Upper lobe of left lung (tissue), 6 donors: ENCODE measurements at regions not wholly inside any gene's neighbourhood (a gene's known extent, or its start where the extent isn't known, plus 50 kb on each side); places are given as distances from the start of the nearest gene placed in this dataset.

ENCODE experiments used
- ATAC-seq, 2 donors: fragments of 200-7000 bp; cut with Tn5 transposase; one replicate each; pipeline ENCODE4 v1.9.1; 2022; ENCODE audit warnings: mild to moderate bottlenecking in 2 of 2, moderate library complexity in 2 of 2; ENCODE audit not compliant: low FRiP score in 2 of 2
- DNase-seq, 2 donors: peaks; one replicate each; pipeline ENCODE4 v3.0.0-alpha.2; 2019 to 2020
- H3K27ac ChIP-seq, 4 donors: fragments of 200-600 bp; sonication (generic); one replicate each; pipeline ENCODE4 v1.5.1; 2016 to 2019
- H3K27me3 ChIP-seq, 4 donors: fragments of 200-600 bp; sonication (generic); one replicate each; pipeline ENCODE4 v1.5.1; 2017 to 2019
- H3K36me3 ChIP-seq, 4 donors: fragments of 200-600 bp; sonication (generic); one replicate each; pipeline ENCODE4 v1.5.1; 2016 to 2019
- H3K4me1 ChIP-seq, 4 donors: fragments of 200-600 bp; sonication (generic); one replicate each; pipeline ENCODE4 v1.5.1; 2018 to 2019
- H3K4me3 ChIP-seq, 4 donors: fragments of 200-600 bp; sonication (generic); one replicate each; pipeline ENCODE4 v1.5.1; 2017 to 2019; ENCODE audit warnings: mild to moderate bottlenecking in 2 of 4, moderate library complexity in 1 of 4
- H3K9me3 ChIP-seq, 4 donors: fragments of 200-600 bp; sonication (generic); one replicate each; pipeline ENCODE4 v1.5.1; 2018 to 2019
- CTCF ChIP-seq, 6 experiments: fragments of 450-650 bp in 4 of 6; fragments of 200-600 bp in 2 of 6; sonication (generic) in 2 of 6; IDR thresholded peaks; one replicate each; pipeline ENCODE4 v1.5.1; 2016 to 2019; ENCODE audit warnings: antibody characterized with exemption in 6 of 6
- EP300 ChIP-seq, 4 donors: sonication (generic); formaldehyde crosslinking; IDR thresholded peaks; one replicate each; pipeline ENCODE4 v1.5.1; 2017; ENCODE audit warnings: antibody characterized with exemption in 4 of 4, control low read depth in 2 of 4
- POLR2A ChIP-seq, 4 donors: fragments of 450-650 bp; IDR thresholded peaks; one replicate each; pipeline ENCODE4 v1.5.1; 2016 to 2017; ENCODE audit warnings: antibody characterized with exemption in 4 of 4, mild to moderate bottlenecking in 2 of 4
- POLR2AphosphoS5 ChIP-seq, 2 donors: sonication (generic); formaldehyde crosslinking; IDR thresholded peaks; one replicate each; pipeline ENCODE4 v1.5.1; 2017; ENCODE audit warnings: antibody characterized with exemption in 2 of 2
- WGBS, 2 donors: methylation state at CpG; one replicate each; pipeline ENCODE4 v1.1.5; 2017 to 2018; 5-methylcytosine and 5-hydroxymethylcytosine counted together
- donor health status: DM: no; HTN: no; CAD: no; lungs with moderate emphysema.
- donor health status: DM: no; HTN: yes; CAD: no; lungs with severe emphysema.

DNA sequence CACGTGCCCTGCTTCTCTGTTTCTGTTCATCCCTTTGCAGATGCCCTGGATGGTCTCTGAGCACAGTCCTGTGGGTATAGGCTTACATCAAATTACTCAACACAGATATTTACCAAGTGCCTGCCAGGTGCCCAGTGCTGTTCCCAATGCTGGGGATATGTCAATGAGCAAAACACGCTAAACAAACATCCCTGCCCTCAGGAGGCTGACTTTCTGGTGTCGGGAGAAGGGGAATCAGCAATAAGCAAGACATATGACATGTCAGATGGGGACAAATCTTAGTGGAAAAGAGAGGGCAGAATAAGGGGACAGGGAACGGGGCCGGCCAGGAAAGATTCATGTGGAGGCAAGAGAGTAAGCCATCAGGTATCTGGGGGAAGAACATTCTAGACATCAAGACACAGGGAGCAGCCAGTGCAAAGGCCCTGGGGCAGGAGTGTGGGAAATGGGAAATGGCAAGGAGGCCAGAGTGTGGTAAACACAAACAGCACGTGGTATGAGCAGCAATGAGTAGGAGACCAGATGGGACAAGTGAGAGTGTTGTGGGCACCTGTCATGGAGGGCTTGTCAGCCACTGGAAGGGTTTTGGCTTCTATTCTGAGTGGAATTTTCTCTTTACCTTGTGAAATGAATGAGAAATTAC lies 160.2 kb upstream of the KAZN start:
- Histone ChIP-seq H3K4me3 (no peak overlapping the region), H3K36me3 (no peaks in the 10 kb centered on the region), H3K4me1 (no peaks in the 10 kb centered on the region), H3K27me3 (no peaks in the 10 kb centered on the region), H3K27ac (no peak overlapping the region), H3K9me3 (no peaks in the 10 kb centered on the region)
- no peak for TF ChIP-seq CTCF (IDR thresholded peaks at IDR 0.05)
- TF ChIP-seq POLR2AphosphoS5 (IDR thresholded peaks at IDR 0.05): no peak
- no peak for TF ChIP-seq EP300 (IDR thresholded peaks at IDR 0.05)
- TF ChIP-seq POLR2A (IDR thresholded peaks at IDR 0.05): no peak
- no peak for ATAC-seq
- DNase-seq: no peak
- WGBS, 2 donors: 78% methylated on average over 6 of the region's 6 CpGs

DNA sequence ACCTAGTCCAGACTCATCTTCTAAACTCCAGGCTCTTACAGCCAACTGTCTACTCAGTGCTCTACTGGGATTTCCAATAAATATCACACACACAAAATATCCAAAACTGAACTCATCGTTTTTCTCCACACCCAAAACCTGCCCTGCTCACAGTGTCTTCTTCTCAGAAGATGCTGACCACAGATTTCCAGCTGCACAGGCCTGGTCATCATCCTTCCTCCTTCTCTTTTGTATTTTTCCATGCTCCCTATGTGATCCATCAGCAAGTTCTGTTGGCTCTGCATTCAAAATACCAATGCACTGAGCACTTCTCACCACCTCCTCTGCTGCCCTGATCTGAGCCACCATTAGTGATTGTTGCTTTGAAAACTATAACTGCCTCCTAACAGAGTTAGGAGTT lies 159.5 kb upstream of the KAZN start:
- Histone ChIP-seq H3K36me3 (no peaks in the 10 kb centered on the region), H3K4me3 (no peak overlapping the region), H3K27ac (no peak overlapping the region), H3K4me1 (no peaks in the 10 kb centered on the region), H3K27me3 (no peaks in the 10 kb centered on the region), H3K9me3 (no peaks in the 10 kb centered on the region)
- WGBS, 2 donors: 85 to 86% methylated on average over 1 of the region's 1 CpG
- TF ChIP-seq CTCF (IDR thresholded peaks at IDR 0.05) (no peak), POLR2A (IDR thresholded peaks at IDR 0.05) (no peak), POLR2AphosphoS5 (IDR thresholded peaks at IDR 0.05) (no peak), EP300 (IDR thresholded peaks at IDR 0.05) (no peak)
- no peak for DNase-seq
- peak in 1 of 2 donors; percentile 75 for ATAC-seq

DNA sequence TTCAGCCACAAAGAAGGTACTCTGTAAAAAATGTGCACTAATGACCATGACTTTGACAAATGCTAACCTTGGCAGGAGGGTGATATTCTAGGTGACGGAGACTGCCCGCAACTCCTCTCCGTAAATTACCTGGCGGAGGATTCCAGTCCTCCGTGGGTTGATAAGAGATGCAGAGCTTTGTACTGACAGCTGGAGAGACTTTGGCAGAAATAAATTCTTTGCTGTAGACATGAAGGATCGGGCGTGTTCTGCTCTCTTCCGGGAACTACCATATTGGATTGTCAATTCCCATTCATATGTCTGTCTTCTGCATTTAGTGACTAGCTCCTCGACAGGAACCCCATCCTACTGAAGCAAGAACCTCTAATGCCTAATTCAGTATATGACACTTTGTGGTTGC lies 158.3 kb upstream of the KAZN start:
- Histone ChIP-seq H3K4me1 (no peaks in the 10 kb centered on the region), H3K27ac (no peak overlapping the region), H3K27me3 (no peaks in the 10 kb centered on the region), H3K36me3 (no peaks in the 10 kb centered on the region), H3K4me3 (no peak overlapping the region), H3K9me3 (no peaks in the 10 kb centered on the region)
- TF ChIP-seq POLR2AphosphoS5 (IDR thresholded peaks at IDR 0.05): no peak
- TF ChIP-seq POLR2A (IDR thresholded peaks at IDR 0.05): no peak
- no peak for ATAC-seq
- DNase-seq: no peak
- WGBS, 2 donors: 94 to 95% methylated on average over 9 of the region's 9 CpGs

GRCh38 chr1:14440731-14441130 lies 157.8 kb upstream of the KAZN start:
- Histone ChIP-seq H3K27ac (no peak overlapping the region), H3K36me3 (no peaks in the 10 kb centered on the region), H3K9me3 (no peaks in the 10 kb centered on the region), H3K4me1 (no peaks in the 10 kb centered on the region), H3K27me3 (no peaks in the 10 kb centered on the region), H3K4me3 (no peak overlapping the region)
- no peak for ATAC-seq
- 90 to 100% methylated on average over 3 to 4 of the region's 4 CpGs for WGBS, 2 donors
- DNase-seq: no peak
- no peak for TF ChIP-seq POLR2AphosphoS5 (IDR thresholded peaks at IDR 0.05)
- no peak for TF ChIP-seq CTCF (IDR thresholded peaks at IDR 0.05)
- TF ChIP-seq EP300 (IDR thresholded peaks at IDR 0.05): no peak
- TF ChIP-seq POLR2A (IDR thresholded peaks at IDR 0.05): no peak

DNA sequence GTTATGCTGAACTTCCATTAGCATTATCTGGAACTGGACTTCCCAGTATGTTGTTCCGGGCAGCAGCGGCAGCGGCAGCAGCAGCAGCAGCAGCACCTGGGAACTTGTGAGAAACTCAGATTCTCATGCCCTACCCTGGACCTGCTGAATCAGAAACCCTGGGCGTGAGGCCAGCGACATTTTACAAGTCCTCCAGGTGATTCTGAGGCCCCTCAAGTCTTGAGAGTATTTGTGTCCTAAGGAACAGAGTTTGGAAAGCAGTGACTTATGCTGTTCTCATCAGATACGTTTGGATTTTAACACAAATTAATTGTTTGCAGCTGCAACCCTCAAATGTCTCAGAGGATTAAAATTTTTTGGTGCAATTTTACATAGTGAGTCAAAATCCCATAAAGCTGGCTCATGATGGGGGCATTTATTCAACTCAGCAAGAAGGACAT lies 157.2 kb upstream of the KAZN start:
- Histone ChIP-seq H3K4me3 (no peak overlapping the region), H3K27ac (no peak overlapping the region), H3K4me1 (no peaks in the 10 kb centered on the region), H3K9me3 (no peaks in the 10 kb centered on the region), H3K36me3 (no peaks in the 10 kb centered on the region), H3K27me3 (no peaks in the 10 kb centered on the region)
- TF ChIP-seq POLR2A (IDR thresholded peaks at IDR 0.05) (no peak), EP300 (IDR thresholded peaks at IDR 0.05) (no peak), POLR2AphosphoS5 (IDR thresholded peaks at IDR 0.05) (no peak), CTCF (IDR thresholded peaks at IDR 0.05) (no peak)
- ATAC-seq (peak in 1 of 2 donors; percentile 48), DNase-seq (peak; percentile 31 to 83)
- 67 to 75% methylated on average over 4 to 6 of the region's 6 CpGs for WGBS, 2 donors
